OCI-LY7 (cell line): ENCODE measurements at regions not wholly inside any gene's neighbourhood (a gene's known extent, or its start where the extent isn't known, plus 50 kb on each side); places are given as distances from the start of the nearest gene placed in this dataset.

Experiments used
- BruUV-seq: library from RNA; stranded (reverse); fragments of 400-500 nt; replicated peaks from 2 replicates; lab custom pipeline; 2021; lab: Mats Ljungman, UMichigan
- CTCF ChIA-PET: fragments of 300-600 bp; sonication (Branson Sonifier 250); formaldehyde crosslinking; loops from one replicate; lab custom pipeline; 2022; ENCODE audit warnings: antibody characterized with exemption; ENCODE audit not compliant: unreplicated experiment; lab: Charles Lee
- POLR2A ChIA-PET: fragments of 300-600 bp; sonication (Branson Sonifier 250); formaldehyde crosslinking; loops from one replicate; lab custom pipeline; 2022; ENCODE audit warnings: antibody characterized with exemption; lab: Charles Lee
- DNase-seq: peaks from one replicate; pipeline ENCODE4 v3.0.0-alpha.2; 2015; ENCODE audit warnings: low spot score
- H2AFZ ChIP-seq: fragments of 200-600 bp; sonication (generic), shearing (Covaris generic); 2 replicates; pipeline ENCODE4 v1.6.1; 2014; ENCODE audit warnings: mild to moderate bottlenecking, antibody characterized with exemption, low read length, moderate library complexity
- H3K27ac ChIP-seq: fragments of 200-600 bp; sonication (generic); 2 replicates; pipeline ENCODE4 v1.5.1; 2014; ENCODE audit warnings: mixed run types, low read depth, mild to moderate bottlenecking, moderate library complexity, low read length, inconsistent platforms; ENCODE audit not compliant: poor library complexity, severe bottlenecking
- H3K36me3 ChIP-seq: fragments of 200-600 bp; sonication (generic); 2 replicates; pipeline ENCODE4 v1.6.1; 2014; ENCODE audit warnings: mild to moderate bottlenecking, antibody characterized with exemption, low read length, moderate library complexity, mixed read lengths; ENCODE audit not compliant: insufficient read depth
- H3K4me1 ChIP-seq: fragments of 200-600 bp; sonication (generic); 2 replicates; pipeline ENCODE4 v1.5.1; 2014; ENCODE audit warnings: mild to moderate bottlenecking, low read length; ENCODE audit not compliant: insufficient read depth, poor library complexity, severe bottlenecking
- H3K4me2 ChIP-seq: fragments of 200-600 bp; sonication (generic); 2 replicates; pipeline ENCODE4 v1.6.1; 2014; ENCODE audit warnings: mild to moderate bottlenecking, low read length
- H3K4me3 ChIP-seq: fragments of 200-600 bp; sonication (generic); 2 replicates; pipeline ENCODE4 v1.5.1; 2014; ENCODE audit warnings: mild to moderate bottlenecking, low read depth, low read length; ENCODE audit not compliant: poor library complexity, severe bottlenecking
- H3K79me2 ChIP-seq: fragments of 200-600 bp; sonication (generic); 2 replicates; pipeline ENCODE4 v1.6.1; 2016; ENCODE audit warnings: low read depth, mild to moderate bottlenecking, low read length, moderate library complexity, mixed read lengths; ENCODE audit not compliant: insufficient read depth
- H3K9me2 ChIP-seq: fragments of 200-600 bp; sonication (generic); 2 replicates; pipeline ENCODE4 v1.6.1; 2016; ENCODE audit warnings: mild to moderate bottlenecking, low read length, mixed read lengths; ENCODE audit not compliant: insufficient read depth
- H3K9me3 ChIP-seq: fragments of 200-600 bp; sonication (generic); 2 replicates; pipeline ENCODE4 v1.6.1; 2014; ENCODE audit warnings: mild to moderate bottlenecking, mixed run types, low read length, mixed read lengths
- H4K20me1 ChIP-seq: fragments of 200-600 bp; sonication (generic); 2 replicates; pipeline ENCODE4 v1.6.1; 2014; ENCODE audit warnings: mild to moderate bottlenecking, antibody characterized with exemption, low read length, moderate library complexity, mixed read lengths; ENCODE audit not compliant: insufficient read depth
- CTCF ChIP-seq: fragments of 200-600 bp; sonication (generic); conservative IDR thresholded peaks from 2 replicates; pipeline ENCODE4 v1.5.1; 2014; ENCODE audit warnings: mild to moderate bottlenecking, antibody characterized with exemption, low read length, moderate library complexity, mixed read lengths
- EZH2phosphoT487 ChIP-seq: fragments of 200-600 bp; sonication (generic); IDR thresholded peaks from 2 replicates; pipeline ENCODE4 v1.6.1; 2018; ENCODE audit warnings: low read depth, borderline replicate concordance, mild to moderate bottlenecking, mixed run types, antibody characterized with exemption, low read length, moderate library complexity, mixed read lengths
- intact Hi-C: fragments of 100-400 bp; cut with micrococcal nuclease; formaldehyde crosslinking; loops from one replicate; pipeline ENCODE4 v1.10.0; 2022; ENCODE audit not compliant: unreplicated experiment

DNA sequence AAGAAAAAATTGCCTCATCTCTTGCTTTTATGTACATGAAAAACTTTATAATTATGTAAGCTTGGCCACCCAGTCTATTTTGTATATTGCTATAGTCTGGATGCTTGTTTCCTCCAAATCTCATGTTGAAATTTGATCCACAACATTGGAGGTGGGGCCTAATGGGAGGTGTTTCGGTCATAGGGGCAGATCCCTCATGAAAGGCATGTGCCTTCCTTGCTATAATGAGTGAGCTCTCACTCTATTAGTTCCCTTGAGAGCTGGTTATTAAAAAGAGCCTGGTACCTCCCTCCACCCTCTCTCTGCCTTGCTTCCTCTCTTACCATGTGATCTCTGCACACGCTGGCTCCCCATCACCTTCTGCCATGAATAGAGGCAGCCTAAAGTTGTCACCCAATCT lies 1005.1 kb downstream of the PCDH9 start:
- no peak overlapping the region for H3K4me2 ChIP-seq
- POLR2A ChIA-PET, result interaction anchor here (0.8 to 1.2 kb wide), 2 partner anchors 10 to 45 kb away, joined by 3 to 4 read pairs; no protein-coding TSS in a partner anchor
- no peaks in the 10 kb centered on the region for H3K79me2 ChIP-seq
- H2AFZ ChIP-seq, result no peak overlapping the region
- no TSS peak for BruUV-seq
- TF ChIP-seq CTCF, result no peak
- no peak for TF ChIP-seq EZH2phosphoT487
- DNase-seq, result no peak
- H3K36me3 ChIP-seq, result no peaks in the 10 kb centered on the region
- intact Hi-C loops, result no loop called here
- no peak overlapping the region for H3K4me3 ChIP-seq
- H3K9me2 ChIP-seq, result no peaks in the 10 kb centered on the region
- no peaks in the 10 kb centered on the region for H4K20me1 ChIP-seq
- H3K9me3 ChIP-seq, result no peaks in the 10 kb centered on the region
- CTCF ChIA-PET, result no interaction called here
- H3K27ac ChIP-seq, result no peak overlapping the region
- peaks cover 15% of the 10 kb centered on the region for H3K4me1 ChIP-seq

DNA sequence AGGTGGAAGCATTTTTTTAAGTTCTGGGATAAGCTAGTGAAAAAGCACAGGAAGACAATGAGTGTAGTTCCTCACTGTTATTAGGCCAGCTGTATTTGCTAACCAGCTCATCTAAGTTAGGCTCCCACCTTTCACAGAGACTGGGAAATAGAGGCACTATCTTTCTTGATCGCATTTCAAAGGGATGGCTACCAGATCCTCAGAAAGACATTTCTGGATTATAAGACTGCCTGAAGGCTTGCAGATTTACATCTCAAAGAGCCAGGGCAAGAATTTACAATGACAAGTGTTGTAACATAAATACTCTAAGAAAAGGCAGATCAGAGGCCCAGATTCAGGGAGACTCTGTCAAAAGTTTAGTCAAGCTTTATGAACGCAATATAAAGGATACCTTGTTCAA lies 1005.5 kb downstream of the PCDH9 start:
- intact Hi-C loops, result no loop called here
- CTCF ChIA-PET, result no interaction called here
- POLR2A ChIA-PET, result interaction anchor here (0.8 to 1.2 kb wide), 2 partner anchors 10 to 45 kb away, joined by 3 to 4 read pairs; no protein-coding TSS in a partner anchor

More for the DNA sequence above, 1005.5 kb downstream of the PCDH9 start:
- H3K4me2 ChIP-seq, result no peak overlapping the region
- H3K9me2 ChIP-seq, result no peaks in the 10 kb centered on the region
- DNase-seq, result no peak
- H3K27ac ChIP-seq, result no peak overlapping the region
- no peak overlapping the region for H3K4me3 ChIP-seq
- TF ChIP-seq CTCF, result no peak
- TF ChIP-seq EZH2phosphoT487, result no peak
- no peaks in the 10 kb centered on the region for H3K79me2 ChIP-seq
- BruUV-seq, result no TSS peak
- H3K4me1 ChIP-seq, result peaks cover 15% of the 10 kb centered on the region
- no peaks in the 10 kb centered on the region for H3K36me3 ChIP-seq
- no peaks in the 10 kb centered on the region for H4K20me1 ChIP-seq
- H2AFZ ChIP-seq, result peak overlapping the region; percentile 57; the same call in 1 of the 2 replicates
- no peaks in the 10 kb centered on the region for H3K9me3 ChIP-seq
